OCI-LY1 (cell line): ENCODE measurements at regions not wholly inside any gene's neighbourhood (a gene's known extent, or its start where the extent isn't known, plus 50 kb on each side); places are given as distances from the start of the nearest gene placed in this dataset.

Source experiments
- EZH2 ChIP-seq: fragments of 200-600 bp; sonication (generic), shearing (Covaris generic); IDR thresholded peaks from 2 replicates; pipeline ENCODE4 v1.8.0; 2017; ENCODE audit warnings: borderline replicate concordance, mixed run types, mild to moderate bottlenecking, antibody characterized with exemption, low read length, moderate library complexity, mixed read lengths
- TF ChIP-seq, protein P1 (sequence below): fragments of 200-600 bp; sonication (generic), shearing (Covaris generic); IDR thresholded peaks from 2 replicates; pipeline ENCODE4 v1.5.1; 2017; ENCODE audit warnings: mild to moderate bottlenecking, antibody characterized with exemption, low read length, moderate library complexity, mixed read lengths

DNA sequence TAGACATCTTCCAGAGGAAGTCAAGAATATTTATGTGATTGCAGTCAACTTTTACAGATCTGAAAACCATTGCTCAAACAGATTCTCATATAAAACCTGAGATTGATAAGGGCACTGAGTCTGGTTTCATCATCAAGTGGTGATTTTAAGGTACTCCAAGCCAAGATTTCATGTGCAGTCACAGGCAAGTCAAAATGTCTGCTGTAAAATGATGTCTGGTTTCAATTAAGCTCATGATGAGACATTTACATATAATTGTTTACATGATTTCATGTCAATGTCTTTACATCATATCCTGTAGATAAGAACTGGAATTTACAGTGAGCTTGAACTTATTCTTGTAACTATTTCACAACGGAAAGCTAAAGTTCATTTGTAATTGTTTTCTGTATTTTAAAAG lies 1215.5 kb downstream of the ROBO2 start:
- no peak for TF ChIP-seq EZH2
- TF ChIP-seq, protein P1, sequence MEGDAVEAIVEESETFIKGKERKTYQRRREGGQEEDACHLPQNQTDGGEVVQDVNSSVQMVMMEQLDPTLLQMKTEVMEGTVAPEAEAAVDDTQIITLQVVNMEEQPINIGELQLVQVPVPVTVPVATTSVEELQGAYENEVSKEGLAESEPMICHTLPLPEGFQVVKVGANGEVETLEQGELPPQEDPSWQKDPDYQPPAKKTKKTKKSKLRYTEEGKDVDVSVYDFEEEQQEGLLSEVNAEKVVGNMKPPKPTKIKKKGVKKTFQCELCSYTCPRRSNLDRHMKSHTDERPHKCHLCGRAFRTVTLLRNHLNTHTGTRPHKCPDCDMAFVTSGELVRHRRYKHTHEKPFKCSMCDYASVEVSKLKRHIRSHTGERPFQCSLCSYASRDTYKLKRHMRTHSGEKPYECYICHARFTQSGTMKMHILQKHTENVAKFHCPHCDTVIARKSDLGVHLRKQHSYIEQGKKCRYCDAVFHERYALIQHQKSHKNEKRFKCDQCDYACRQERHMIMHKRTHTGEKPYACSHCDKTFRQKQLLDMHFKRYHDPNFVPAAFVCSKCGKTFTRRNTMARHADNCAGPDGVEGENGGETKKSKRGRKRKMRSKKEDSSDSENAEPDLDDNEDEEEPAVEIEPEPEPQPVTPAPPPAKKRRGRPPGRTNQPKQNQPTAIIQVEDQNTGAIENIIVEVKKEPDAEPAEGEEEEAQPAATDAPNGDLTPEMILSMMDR: no peak
